Right renal pelvis (tissue), 4 donors: ENCODE measurements at regions not wholly inside any gene's neighbourhood (a gene's known extent, or its start where the extent isn't known, plus 50 kb on each side); places are given as distances from the start of the nearest gene placed in this dataset.

Source experiments
- DNase-seq, 4 donors: peaks; one replicate each; pipeline ENCODE4 v3.0.0-alpha.2; 2013; ENCODE audit warnings: low read depth in 4 of 4, low spot score in 3 of 4, missing footprints in 1 of 4

DNA sequence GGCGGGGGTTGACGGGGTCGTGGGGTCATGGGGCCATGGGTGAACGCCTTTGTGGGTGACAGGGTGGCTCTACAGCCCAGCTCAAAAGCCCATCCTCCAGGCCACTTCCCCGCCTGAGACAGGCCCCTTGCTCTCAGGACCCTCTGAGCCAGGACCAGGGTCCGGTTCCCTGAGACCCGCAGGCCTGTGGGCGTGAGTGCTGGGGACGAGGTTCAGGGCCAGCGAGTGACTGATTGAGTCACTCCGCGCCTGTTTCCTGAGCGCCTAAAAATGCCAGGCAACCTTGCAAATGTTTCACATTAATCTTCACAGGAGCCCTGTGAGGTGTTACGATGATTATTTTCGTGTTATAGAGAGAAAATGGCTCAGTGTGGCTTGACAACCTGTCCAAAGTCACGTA, 97.8 kb downstream of the ZNF674 start:
- peak in 1 of 4 donors; percentile 2 for DNase-seq

DNA sequence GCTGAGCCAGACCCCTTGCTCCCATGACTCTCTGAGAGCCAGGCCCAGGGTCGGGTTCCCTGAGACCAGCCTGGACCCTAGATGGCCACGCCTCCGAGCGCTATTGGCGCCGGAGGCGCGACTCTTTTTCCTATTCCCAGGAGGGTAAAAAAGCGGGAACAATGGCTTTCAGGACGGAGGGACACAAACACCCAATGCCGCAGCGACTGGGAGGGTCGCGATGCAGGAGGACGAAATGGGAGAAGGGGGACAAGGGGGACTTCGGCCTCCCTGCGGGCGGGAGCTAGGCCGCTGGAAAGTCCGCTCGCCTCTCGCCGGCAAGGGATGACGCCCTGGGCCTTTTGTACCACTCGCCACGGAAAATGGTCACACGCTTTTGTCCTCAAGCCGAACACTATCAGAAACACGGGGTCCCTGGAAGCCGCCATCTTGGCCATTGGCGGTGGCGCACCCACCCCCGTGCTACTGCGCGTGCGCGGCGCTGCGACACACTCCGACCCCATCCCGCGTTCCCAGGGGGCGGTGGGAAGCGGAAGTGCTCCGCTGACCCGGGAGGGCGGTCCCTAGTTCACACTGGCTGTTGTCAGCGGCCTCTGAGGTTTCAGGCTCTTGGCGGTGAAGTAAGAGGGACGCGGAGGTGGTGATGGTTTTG, 98.4 kb downstream of the ZNF674 start:
- DNase-seq = peak; percentile 67 to 79 (median 71)

- DNase-seq = no peak
These were observed 101.2 kb downstream of the ZNF674 start for GRCh38 chrX:46444011-46444410.

DNA sequence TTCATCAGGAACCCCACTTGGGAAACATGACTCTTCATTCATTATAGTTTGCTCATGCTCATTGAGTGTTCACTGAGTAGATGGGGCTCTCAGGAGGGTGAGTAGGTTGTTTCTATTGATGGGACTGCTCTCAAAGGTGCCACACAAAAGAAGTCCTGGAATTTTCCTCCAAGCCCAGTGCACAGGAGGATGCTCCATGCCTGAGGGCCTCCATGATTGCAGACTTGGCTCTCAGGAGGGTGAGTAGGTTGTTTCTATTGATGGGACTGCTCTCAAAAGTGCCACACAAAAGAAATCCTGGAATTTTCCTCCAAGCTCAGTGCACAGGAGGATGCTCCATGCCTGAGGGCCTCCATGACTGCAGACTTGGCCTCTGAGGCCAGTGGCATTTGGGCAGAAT, 108.5 kb downstream of the ZNF674 start:
- no peak for DNase-seq

GRCh38 chrX:46433892-46434291, 111.3 kb downstream of the ZNF674 start:
- no peak for DNase-seq

DNA sequence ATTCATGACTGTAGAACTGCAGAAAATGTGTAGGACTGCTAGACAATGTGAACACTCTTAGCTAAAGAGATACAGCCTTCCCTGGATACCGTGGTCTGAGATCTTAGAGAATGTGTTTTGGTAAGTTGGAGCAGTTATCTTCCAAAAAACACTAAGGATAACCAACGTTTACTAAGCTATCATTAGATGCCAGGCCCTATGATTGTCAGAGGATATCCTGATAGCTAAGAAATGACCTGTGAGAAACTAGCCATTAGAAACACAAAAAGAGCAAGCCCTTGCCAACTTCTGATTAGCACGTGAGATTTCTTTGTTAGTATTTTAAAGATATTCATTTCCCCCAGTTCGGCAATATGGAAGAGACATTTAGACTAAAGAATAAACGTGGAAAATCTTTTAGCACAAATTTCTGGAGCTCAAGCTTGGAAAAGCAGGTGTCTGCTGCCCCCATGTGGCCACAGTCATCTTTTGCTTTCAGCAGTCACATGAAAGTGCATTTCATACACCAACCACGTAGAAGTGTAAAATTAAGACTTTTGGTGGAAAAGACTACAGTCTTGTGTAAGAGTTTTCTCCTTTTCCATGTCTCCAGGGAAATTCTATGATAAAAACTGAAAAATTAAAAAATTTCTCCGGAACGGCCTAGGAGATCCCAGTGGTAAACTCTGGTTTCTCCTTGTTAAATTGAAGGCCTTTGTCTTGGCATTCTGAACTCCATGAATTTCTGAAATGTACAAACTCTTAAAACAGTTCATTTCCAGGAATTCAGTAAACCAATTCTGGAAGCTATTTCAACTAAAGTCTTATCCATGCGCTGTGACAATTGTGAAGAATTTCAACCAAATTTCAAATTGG, 136.4 kb downstream of the ZNF674 start:
- peak in 3 of 4 donors; percentile 28 to 43 (median 41) for DNase-seq

DNA sequence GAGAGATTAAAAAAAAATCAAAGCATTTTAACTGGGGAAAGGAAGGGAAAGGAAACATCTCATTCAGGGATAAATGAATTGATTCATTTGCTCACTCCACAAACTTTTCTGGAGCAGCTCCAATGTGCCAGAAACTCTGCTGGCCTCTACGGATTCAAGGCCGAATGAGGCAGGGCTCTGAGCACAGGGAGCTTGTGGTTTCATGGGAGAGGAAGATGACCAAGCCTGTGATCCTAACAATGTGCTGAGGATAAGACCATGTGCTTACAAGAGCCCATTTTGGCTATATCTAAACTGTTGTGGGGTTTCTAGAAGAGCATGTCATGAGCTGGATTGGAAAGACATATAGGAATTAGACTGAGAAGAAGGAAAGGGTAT, 137.5 kb downstream of the ZNF674 start:
- DNase-seq = no peak

DNA sequence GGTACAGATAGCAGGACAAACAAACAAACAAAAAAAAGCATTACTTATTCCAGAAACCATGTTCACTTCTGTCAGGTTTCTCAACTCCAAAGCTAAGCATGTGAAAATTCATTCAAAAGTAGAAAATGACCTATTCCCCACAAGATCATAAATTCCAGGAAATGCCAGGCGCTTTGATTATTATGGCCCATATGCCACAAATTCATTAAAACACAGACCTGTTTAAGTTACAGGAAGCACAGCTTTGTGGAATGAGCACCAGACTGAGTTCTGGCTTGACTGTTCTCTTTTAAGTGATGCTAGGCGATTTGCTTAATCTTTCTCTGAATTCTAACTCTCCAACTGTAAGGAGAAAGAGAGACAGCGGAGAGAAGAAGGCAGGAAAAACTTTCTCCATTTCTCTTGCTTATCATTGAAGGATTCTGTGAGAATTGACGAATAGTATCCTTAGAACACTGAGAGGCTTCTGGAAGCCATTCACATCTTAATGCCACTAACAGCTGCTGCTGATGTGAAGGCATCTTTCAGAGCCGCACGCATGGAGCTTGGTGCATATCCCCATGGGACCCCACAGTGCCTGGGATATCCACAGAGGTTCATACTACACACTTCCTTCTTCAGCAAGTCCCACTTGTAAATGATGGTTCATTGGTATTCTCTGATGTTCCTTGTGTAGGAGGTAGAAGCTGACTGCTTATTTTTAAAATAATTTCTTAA, 138.0 kb downstream of the ZNF674 start:
- no peak for DNase-seq

GRCh38 chrX:46404774-46405173, 140.4 kb downstream of the ZNF674 start:
- DNase-seq = peak in 3 of 4 donors; percentile 23 to 42 (median 27)

GRCh38 chrX:46400530-46401443, 144.4 kb downstream of the ZNF674 start:
- no peak for DNase-seq

DNA sequence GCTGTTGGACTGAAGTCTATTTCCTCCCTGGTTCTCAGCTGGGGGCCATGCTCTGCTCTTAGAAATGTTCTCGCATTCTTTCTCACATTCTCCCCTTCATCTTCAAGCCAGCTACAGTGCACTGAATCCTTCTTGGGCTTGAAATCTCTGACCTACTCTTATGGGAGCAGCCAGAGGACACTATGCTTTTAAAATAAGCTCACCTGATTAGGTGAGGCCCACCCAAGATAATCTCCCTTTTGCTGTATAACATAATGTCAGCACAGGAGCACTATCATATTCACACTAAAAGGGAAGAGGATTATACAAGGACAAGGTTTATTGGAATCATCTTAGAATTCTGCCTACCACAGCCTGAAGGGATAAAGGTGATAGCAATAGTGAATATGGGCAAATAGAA, 146.3 kb downstream of the ZNF674 start:
- DNase-seq = no peak

- DNase-seq = no peak
These were observed 147.1 kb downstream of the ZNF674 start for GRCh38 chrX:46398126-46398525.

DNA sequence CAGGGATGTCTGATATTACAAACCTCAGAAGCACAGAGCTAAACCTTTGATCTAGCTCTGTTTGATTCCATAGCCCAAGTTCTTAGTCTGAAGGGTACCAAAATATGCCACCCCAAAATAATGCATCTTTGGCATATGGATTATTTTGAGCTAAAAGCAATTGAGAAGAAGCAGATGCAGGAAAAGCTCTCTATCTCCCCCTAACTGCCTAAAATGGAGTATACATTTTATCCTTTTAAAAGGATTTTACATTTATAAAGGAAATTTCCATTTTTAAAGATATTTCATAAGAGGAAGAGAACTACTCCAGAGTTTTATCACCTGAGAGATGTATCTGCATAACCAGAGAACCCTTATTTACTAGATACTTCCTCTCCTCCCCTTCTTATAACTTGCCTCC, 158.7 kb downstream of the ZNF674 start:
- DNase-seq = no peak

DNA sequence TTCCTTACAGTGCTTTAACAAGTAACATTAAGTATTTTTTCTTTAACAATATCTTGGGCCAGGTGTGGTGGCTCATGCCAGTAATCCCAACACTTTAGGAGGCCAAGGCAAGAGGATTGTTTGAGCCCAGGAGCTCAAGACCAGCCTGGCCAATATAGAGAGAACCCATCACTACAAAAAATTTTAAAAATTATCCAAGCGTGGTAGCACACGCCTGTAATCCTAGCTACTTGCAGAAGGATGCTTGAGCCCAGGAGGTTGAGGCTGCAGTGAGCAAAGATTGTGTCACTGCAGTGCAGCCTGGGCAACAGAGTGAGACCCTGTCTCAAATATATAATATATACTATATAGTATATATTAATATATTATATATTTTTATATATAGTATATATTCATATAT, 162.2 kb downstream of the ZNF674 start:
- DNase-seq = no peak

- DNase-seq = no peak
These were observed 162.6 kb downstream of the ZNF674 start for GRCh38 chrX:46382595-46382994.

DNA sequence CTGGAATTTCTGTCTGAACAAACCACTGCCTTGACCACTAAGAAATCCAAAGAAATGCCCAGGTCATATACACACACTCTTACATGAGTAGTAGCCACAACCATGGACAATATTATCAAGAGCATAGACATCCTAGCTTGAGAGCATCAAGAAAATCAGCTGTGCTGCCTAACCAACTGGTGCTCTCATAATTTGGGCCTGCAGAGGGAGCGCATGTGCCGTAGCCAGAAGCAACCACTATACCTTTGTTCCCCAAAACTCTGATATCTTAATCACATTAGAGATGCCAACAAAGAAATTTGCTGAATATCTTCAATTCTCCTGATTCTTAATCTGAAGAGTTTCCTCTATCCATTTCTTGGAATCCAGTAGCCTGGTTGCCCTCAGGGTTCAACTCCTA, 163.6 kb downstream of the ZNF674 start:
- DNase-seq = no peak

GRCh38 chrX:46380148-46380752, 165.0 kb downstream of the ZNF674 start:
- no peak for DNase-seq

DNA sequence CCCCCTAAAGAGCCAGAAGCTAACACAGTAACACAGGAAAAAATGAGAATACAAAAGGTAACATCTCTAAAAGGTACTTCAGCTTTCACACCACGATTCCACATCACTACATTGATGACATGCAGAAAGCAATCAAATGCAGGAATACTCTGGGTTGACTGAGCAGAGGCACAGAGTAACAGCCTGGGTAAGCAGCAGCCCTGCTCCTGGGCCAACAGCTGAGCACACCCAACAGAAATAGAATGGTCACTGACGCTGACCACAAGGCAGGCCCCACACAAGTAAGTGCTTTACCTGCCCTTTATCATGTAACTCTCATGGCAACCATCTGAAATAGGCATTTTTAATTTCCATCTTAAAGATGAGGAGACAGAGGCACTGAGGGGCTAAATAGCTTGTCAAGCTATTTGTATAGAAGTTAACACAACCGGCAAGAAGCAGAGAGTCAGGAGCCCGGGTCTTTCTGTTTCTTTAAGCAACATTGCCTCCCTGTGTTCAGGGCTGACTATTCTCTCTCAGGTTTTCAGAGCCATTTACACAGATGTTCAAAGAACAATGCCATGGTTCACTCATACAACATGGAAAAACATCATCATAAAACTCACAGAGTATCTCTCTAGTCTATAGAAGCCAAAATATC, 168.9 kb downstream of the ZNF674 start:
- DNase-seq = peak in 3 of 4 donors; percentile 15 to 22 (median 20)

DNA sequence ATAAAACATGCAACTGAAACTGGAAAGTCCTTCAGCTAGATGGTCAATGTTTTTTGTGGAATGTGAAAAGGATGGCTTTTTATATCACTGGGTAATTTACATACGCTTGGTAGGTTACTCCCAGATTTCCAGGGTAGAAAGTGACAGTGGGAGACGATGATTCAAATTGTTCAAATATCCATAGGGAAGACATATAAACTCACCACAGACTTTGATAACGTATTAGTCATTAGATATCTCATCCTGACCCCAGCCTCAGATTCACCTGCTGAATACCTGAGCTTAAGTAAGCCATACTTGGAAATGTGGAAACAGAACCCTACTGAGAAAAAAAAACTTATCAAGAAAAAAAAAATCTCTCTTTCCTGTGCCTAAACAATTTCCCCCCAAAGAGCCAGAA, 169.4 kb downstream of the ZNF674 start:
- no peak for DNase-seq

DNA sequence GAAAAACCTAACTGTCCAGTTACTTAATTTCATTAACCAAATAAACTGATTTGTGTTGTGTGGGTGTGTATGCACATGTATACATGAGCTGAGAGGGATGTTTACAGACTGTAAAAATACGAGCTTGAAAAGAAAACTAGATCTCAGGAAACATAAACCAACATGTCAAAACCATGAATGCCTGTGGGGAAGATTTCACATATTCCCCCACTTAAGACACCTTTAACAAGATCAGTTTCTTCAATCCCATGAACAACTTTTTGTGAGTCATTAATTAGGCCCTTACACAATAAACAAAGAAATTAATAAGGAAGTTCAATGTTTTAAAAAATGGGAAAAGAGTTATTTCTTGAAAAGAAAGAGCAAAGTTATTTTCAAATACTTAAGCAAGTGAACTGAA, 170.8 kb downstream of the ZNF674 start:
- DNase-seq = no peak
